Activated CD8-positive, alpha-beta memory T cell treated with anti-CD3 and anti-CD28 coated beads, Interleukin-2, amount 10 ng/mL, durations not matched to agents 7 days and 5 days (primary cell): ENCODE measurements at regions not wholly inside any gene's neighbourhood (a gene's known extent, or its start where the extent isn't known, plus 50 kb on each side); places are given as distances from the start of the nearest gene placed in this dataset.

ENCODE experiments used
- ATAC-seq: fragments of 150-1000 bp; cut with Tn5 transposase; one replicate; pipeline ENCODE4 v1.10.0; 2021; ENCODE audit warnings: moderate library complexity
- CTCF ChIA-PET: fragments of 350-600 bp; sonication (Branson Sonifier 250); formaldehyde crosslinking; loops from one replicate; lab custom pipeline; 2021; ENCODE audit warnings: antibody characterized with exemption; lab: Charles Lee
- DNase-seq: peaks from one replicate; pipeline ENCODE4 v3.0.0-alpha.2; 2020
- H3K27ac Mint-ChIP-seq: one replicate; pipeline ENCODE4 v1.8.0; 2021; ENCODE audit warnings: mild to moderate bottlenecking, mixed read lengths
- H3K27me3 Mint-ChIP-seq: one replicate; pipeline ENCODE4 v1.8.0; 2021; ENCODE audit warnings: mixed read lengths
- H3K36me3 Mint-ChIP-seq: one replicate; pipeline ENCODE4 v1.8.0; 2021; ENCODE audit warnings: mild to moderate bottlenecking, mixed read lengths
- H3K4me1 Mint-ChIP-seq: one replicate; pipeline ENCODE4 v1.8.0; 2021; ENCODE audit warnings: mixed read lengths
- H3K4me3 Mint-ChIP-seq: one replicate; pipeline ENCODE4 v1.8.0; 2021; ENCODE audit warnings: mild to moderate bottlenecking, moderate library complexity, mixed read lengths
- H3K9me3 Mint-ChIP-seq: one replicate; pipeline ENCODE4 v1.8.0; 2022; ENCODE audit warnings: low read depth, mixed read lengths

GRCh38 chr10:131750973-131751826 lies 149.6 kb upstream of the PPP2R2D start:
- DNase-seq (no peak), ATAC-seq (no peak)
- H3K27ac Mint-ChIP-seq: no peak overlapping the region
- H3K9me3 Mint-ChIP-seq: no peaks in the 10 kb centered on the region
- H3K27me3 Mint-ChIP-seq: no peaks in the 10 kb centered on the region
- H3K4me3 Mint-ChIP-seq: no peak overlapping the region
- CTCF ChIA-PET: no interaction called here
- H3K36me3 Mint-ChIP-seq: no peaks in the 10 kb centered on the region
- H3K4me1 Mint-ChIP-seq: no peaks in the 10 kb centered on the region

GRCh38 chr10:131751827-131752775 lies 148.7 kb upstream of the PPP2R2D start:
- H3K9me3 Mint-ChIP-seq: no peaks in the 10 kb centered on the region
- CTCF ChIA-PET: no interaction called here
- no peaks in the 10 kb centered on the region for H3K4me1 Mint-ChIP-seq
- H3K27me3 Mint-ChIP-seq: no peaks in the 10 kb centered on the region
- no peak overlapping the region for H3K4me3 Mint-ChIP-seq
- no peaks in the 10 kb centered on the region for H3K36me3 Mint-ChIP-seq
- ATAC-seq: no peak
- no peak overlapping the region for H3K27ac Mint-ChIP-seq
- no peak for DNase-seq

- DNase-seq: no peak
- Mint-ChIP-seq H3K4me1 (no peaks in the 10 kb centered on the region), H3K9me3 (peaks cover 4% of the 10 kb centered on the region), H3K4me3 (no peak overlapping the region), H3K27me3 (no peaks in the 10 kb centered on the region), H3K36me3 (no peaks in the 10 kb centered on the region), H3K27ac (no peak overlapping the region)
- CTCF ChIA-PET: no interaction called here
- ATAC-seq: no peak
Measured at GRCh38 chr10:131753336-131753735, 147.5 kb upstream of the PPP2R2D start.

- Mint-ChIP-seq H3K27me3 (no peaks in the 10 kb centered on the region), H3K9me3 (peaks cover 4% of the 10 kb centered on the region), H3K4me3 (no peak overlapping the region), H3K36me3 (no peaks in the 10 kb centered on the region), H3K27ac (no peak overlapping the region), H3K4me1 (no peaks in the 10 kb centered on the region)
- no peak for DNase-seq
- no peak for ATAC-seq
- CTCF ChIA-PET: no interaction called here
Measured at GRCh38 chr10:131755200-131755599, 145.6 kb upstream of the PPP2R2D start.

- H3K27ac Mint-ChIP-seq: no peak overlapping the region
- peaks cover 11% of the 10 kb centered on the region for H3K27me3 Mint-ChIP-seq
- no peaks in the 10 kb centered on the region for H3K4me1 Mint-ChIP-seq
- ATAC-seq (no peak), DNase-seq (no peak)
- no peaks in the 10 kb centered on the region for H3K36me3 Mint-ChIP-seq
- H3K4me3 Mint-ChIP-seq: no peak overlapping the region
- CTCF ChIA-PET: no interaction called here
- peaks cover 4% of the 10 kb centered on the region for H3K9me3 Mint-ChIP-seq
Measured at GRCh38 chr10:131757285-131758058, 143.3 kb upstream of the PPP2R2D start.

- CTCF ChIA-PET: no interaction called here
- DNase-seq: no peak
- peaks cover 4% of the 10 kb centered on the region for H3K9me3 Mint-ChIP-seq
- no peaks in the 10 kb centered on the region for H3K4me1 Mint-ChIP-seq
- H3K27me3 Mint-ChIP-seq: peaks cover 11% of the 10 kb centered on the region
- no peak for ATAC-seq
- no peaks in the 10 kb centered on the region for H3K36me3 Mint-ChIP-seq
- H3K4me3 Mint-ChIP-seq: no peak overlapping the region
- H3K27ac Mint-ChIP-seq: no peak overlapping the region
Measured at GRCh38 chr10:131758062-131758938, 142.5 kb upstream of the PPP2R2D start.

- peaks cover 4% of the 10 kb centered on the region for H3K9me3 Mint-ChIP-seq
- no peak overlapping the region for H3K4me3 Mint-ChIP-seq
- H3K36me3 Mint-ChIP-seq: no peaks in the 10 kb centered on the region
- no peak overlapping the region for H3K27ac Mint-ChIP-seq
- H3K27me3 Mint-ChIP-seq: peaks cover 11% of the 10 kb centered on the region
- no peaks in the 10 kb centered on the region for H3K4me1 Mint-ChIP-seq
- ATAC-seq (no peak), DNase-seq (no peak)
- CTCF ChIA-PET: no interaction called here
Measured at GRCh38 chr10:131758939-131759301, 141.9 kb upstream of the PPP2R2D start.

GRCh38 chr10:131759347-131759746 lies 141.5 kb upstream of the PPP2R2D start:
- no peak for ATAC-seq
- Mint-ChIP-seq H3K27ac (no peak overlapping the region), H3K27me3 (peaks cover 13% of the 10 kb centered on the region), H3K4me3 (no peak overlapping the region), H3K4me1 (no peaks in the 10 kb centered on the region), H3K36me3 (no peaks in the 10 kb centered on the region), H3K9me3 (peaks cover 4% of the 10 kb centered on the region)
- no peak for DNase-seq
- CTCF ChIA-PET: no interaction called here

- no peak for ATAC-seq
- H3K4me1 Mint-ChIP-seq: no peaks in the 10 kb centered on the region
- H3K27ac Mint-ChIP-seq: no peak overlapping the region
- peaks cover 17% of the 10 kb centered on the region for H3K27me3 Mint-ChIP-seq
- peaks cover 4% of the 10 kb centered on the region for H3K9me3 Mint-ChIP-seq
- H3K36me3 Mint-ChIP-seq: no peaks in the 10 kb centered on the region
- no peak for DNase-seq
- H3K4me3 Mint-ChIP-seq: no peak overlapping the region
- CTCF ChIA-PET: no interaction called here
Measured at GRCh38 chr10:131760416-131761166, 140.2 kb upstream of the PPP2R2D start.

- Mint-ChIP-seq H3K4me3 (no peak overlapping the region), H3K36me3 (no peaks in the 10 kb centered on the region), H3K27ac (no peak overlapping the region), H3K4me1 (no peaks in the 10 kb centered on the region), H3K9me3 (peaks cover 3% of the 10 kb centered on the region), H3K27me3 (peaks cover 17% of the 10 kb centered on the region)
- DNase-seq (no peak), ATAC-seq (no peak)
- CTCF ChIA-PET: no interaction called here
Measured at GRCh38 chr10:131762789-131763696, 137.8 kb upstream of the PPP2R2D start.

GRCh38 chr10:131764929-131765328 lies 135.9 kb upstream of the PPP2R2D start:
- Mint-ChIP-seq H3K27me3 (peaks cover 17% of the 10 kb centered on the region), H3K9me3 (no peaks in the 10 kb centered on the region), H3K4me3 (no peak overlapping the region), H3K4me1 (no peaks in the 10 kb centered on the region), H3K36me3 (no peaks in the 10 kb centered on the region), H3K27ac (no peak overlapping the region)
- DNase-seq: no peak
- CTCF ChIA-PET: no interaction called here
- no peak for ATAC-seq
